ENCODE measurements at regions not wholly inside any gene's neighbourhood (a gene's known extent, or its start where the extent isn't known, plus 50 kb on each side); places are given as distances from the start of the nearest gene placed in this dataset.
"Not testable (repeated sequence)": the region's sequence is repeated elsewhere in the genome, so short reads cannot be mapped to it uniquely, and the experiment has no call there.

GRCh38 chr12:47307680-47308399, 228.1 kb upstream of the AMIGO2 start:
- POLR2A ChIA-PET: interaction anchor here (0.9 to 2.3 kb wide), 9 partner anchors 47 to 237 kb away, joined by 3 to 44 read pairs (median 4); no protein-coding TSS in a partner anchor
- H3K36me3 Mint-ChIP-seq: peaks cover 39% of the 10 kb centered on the region
- intact Hi-C loops (cut with micrococcal nuclease): loop anchor here (1.0 to 2.0 kb wide), 7 partner anchors 32 to 273 kb away; partner anchors contain the start of genes AMIGO2 and PCED1B
- no peaks in the 10 kb centered on the region for H3K27me3 Mint-ChIP-seq
- CTCF ChIA-PET: interaction anchor here (0.7 to 2.4 kb wide), 15 partner anchors 10 to 275 kb away, joined by 3 to 30 read pairs (median 4); partner anchors contain the start of genes AMIGO2 and PCED1B
- peaks cover 42% of the 10 kb centered on the region for H3K9me3 Mint-ChIP-seq
- peak overlapping the region; percentile 82 for H3K4me3 Mint-ChIP-seq
- H3K27ac Mint-ChIP-seq: peak overlapping the region; percentile 90
- H3K4me1 Mint-ChIP-seq (ENCODE audit: low read depth): peaks cover 75% of the 10 kb centered on the region
- peak; percentile 68 for DNase-seq

- peaks cover 40% of the 10 kb centered on the region for H3K36me3 Mint-ChIP-seq
- H3K4me3 Mint-ChIP-seq: peak overlapping the region; percentile 82
- intact Hi-C loops (cut with micrococcal nuclease): loop anchor here (1.0 to 2.0 kb wide), 5 partner anchors 31 to 228 kb away; partner anchors contain the start of genes AMIGO2 and PCED1B
- ChIA-PET CTCF (interaction anchor here (0.6 to 2.4 kb wide), 19 partner anchors 11 to 275 kb away, joined by 3 to 30 read pairs (median 4); partner anchors contain the start of genes AMIGO2 and PCED1B), POLR2A (interaction anchor here (0.6 to 2.3 kb wide), 21 partner anchors 9 to 237 kb away, joined by 3 to 44 read pairs (median 4); partner anchors contain the start of gene AMIGO2)
- not testable (repeated sequence) for H3K27me3 Mint-ChIP-seq
- DNase-seq: peak; percentile 87
- peak overlapping the region; percentile 90 for H3K27ac Mint-ChIP-seq
- H3K9me3 Mint-ChIP-seq: peaks cover 42% of the 10 kb centered on the region
- peaks cover 83% of the 10 kb centered on the region for H3K4me1 Mint-ChIP-seq (ENCODE audit: low read depth)
These were observed 227.3 kb upstream of the AMIGO2 start for GRCh38 chr12:47306773-47307679.

- Mint-ChIP-seq H3K9me3 (peaks cover 38% of the 10 kb centered on the region), H3K4me3 (peak overlapping the region; percentile 82), H3K27ac (peak overlapping the region; percentile 90), H3K4me1 (ENCODE audit: low read depth) (peaks cover 84% of the 10 kb centered on the region), H3K36me3 (peaks cover 47% of the 10 kb centered on the region), H3K27me3 (no peaks in the 10 kb centered on the region)
- intact Hi-C loops (cut with micrococcal nuclease): loop anchor here (2.0 kb wide), 2 partner anchors 77 to 91 kb away; no protein-coding TSS in a partner anchor
- no peak for DNase-seq
- ChIA-PET POLR2A (interaction anchor here (0.6 to 2.3 kb wide), 19 partner anchors 8 to 236 kb away, joined by 3 to 44 read pairs (median 4); partner anchors contain the start of gene AMIGO2), CTCF (interaction anchor here (0.6 to 2.4 kb wide), 13 partner anchors 11 to 274 kb away, joined by 3 to 30 read pairs (median 4); partner anchors contain the start of genes AMIGO2 and PCED1B)
These were observed 226.4 kb upstream of the AMIGO2 start for GRCh38 chr12:47306130-47306529.

GRCh38 chr12:47305464-47305863, 225.7 kb upstream of the AMIGO2 start:
- Mint-ChIP-seq H3K27ac (peak overlapping the region; percentile 21), H3K36me3 (peaks cover 47% of the 10 kb centered on the region), H3K9me3 (peaks cover 38% of the 10 kb centered on the region), H3K4me3 (no peak overlapping the region), H3K27me3 (no peaks in the 10 kb centered on the region), H3K4me1 (ENCODE audit: low read depth) (peaks cover 81% of the 10 kb centered on the region)
- CTCF ChIA-PET: interaction anchor here (0.6 kb wide), 1 partner anchor 14 kb away, joined by 3 read pairs; no protein-coding TSS in a partner anchor
- DNase-seq: no peak
- intact Hi-C loops (cut with micrococcal nuclease): no loop called here
- POLR2A ChIA-PET: interaction anchor here (1.9 kb wide), 1 partner anchor 86 kb away, joined by 12 read pairs; no protein-coding TSS in a partner anchor

- H3K27me3 Mint-ChIP-seq: no peaks in the 10 kb centered on the region
- H3K36me3 Mint-ChIP-seq: peaks cover 42% of the 10 kb centered on the region
- DNase-seq: no peak
- H3K27ac Mint-ChIP-seq: peak overlapping the region; percentile 91
- H3K4me1 Mint-ChIP-seq (ENCODE audit: low read depth): peaks cover 78% of the 10 kb centered on the region
- ChIA-PET CTCF (interaction anchor here (1.1 to 1.2 kb wide), 2 partner anchors 64 to 94 kb away, joined by 4 read pairs; no protein-coding TSS in a partner anchor), POLR2A (no interaction called here)
- peaks cover 26% of the 10 kb centered on the region for H3K9me3 Mint-ChIP-seq
- peak overlapping the region; percentile 7 for H3K4me3 Mint-ChIP-seq
- intact Hi-C loops (cut with micrococcal nuclease): no loop called here
These were observed 224.3 kb upstream of the AMIGO2 start for GRCh38 chr12:47303995-47304560.

- Mint-ChIP-seq H3K9me3 (peaks cover 20% of the 10 kb centered on the region), H3K4me3 (no peak overlapping the region), H3K36me3 (peaks cover 40% of the 10 kb centered on the region), H3K27ac (peak overlapping the region; percentile 91), H3K27me3 (no peaks in the 10 kb centered on the region), H3K4me1 (ENCODE audit: low read depth) (peaks cover 78% of the 10 kb centered on the region)
- intact Hi-C loops (cut with micrococcal nuclease): no loop called here
- DNase-seq: no peak
- ChIA-PET POLR2A (interaction anchor here (1.1 to 1.6 kb wide), 3 partner anchors 53 to 89 kb away, joined by 4 to 6 read pairs (median 5); no protein-coding TSS in a partner anchor), CTCF (interaction anchor here (0.6 to 2.7 kb wide), 5 partner anchors 62 to 1514 kb away, joined by 3 to 15 read pairs (median 4); no protein-coding TSS in a partner anchor)
These were observed 223.4 kb upstream of the AMIGO2 start for GRCh38 chr12:47303207-47303606.

GRCh38 chr12:47302111-47302671, 222.4 kb upstream of the AMIGO2 start:
- Mint-ChIP-seq H3K4me1 (ENCODE audit: low read depth) (peaks cover 75% of the 10 kb centered on the region), H3K27ac (peak overlapping the region; percentile 91), H3K9me3 (peaks cover 15% of the 10 kb centered on the region), H3K27me3 (no peaks in the 10 kb centered on the region), H3K36me3 (peaks cover 34% of the 10 kb centered on the region), H3K4me3 (peak overlapping the region; percentile 56)
- intact Hi-C loops (cut with micrococcal nuclease): loop anchor here (1.0 kb wide), 1 partner anchor 31 kb away; no protein-coding TSS in a partner anchor
- CTCF ChIA-PET: interaction anchor here (0.6 to 2.7 kb wide), 6 partner anchors 61 to 1513 kb away, joined by 3 to 15 read pairs (median 3); no protein-coding TSS in a partner anchor
- peak; percentile 29 for DNase-seq
- POLR2A ChIA-PET: interaction anchor here (0.9 to 1.9 kb wide), 10 partner anchors 26 to 95 kb away, joined by 3 to 7 read pairs (median 4); no protein-coding TSS in a partner anchor

- ChIA-PET CTCF (no interaction called here), POLR2A (no interaction called here)
- intact Hi-C loops (cut with micrococcal nuclease): no loop called here
- no peak overlapping the region for H3K4me3 Mint-ChIP-seq
- peaks cover 16% of the 10 kb centered on the region for H3K36me3 Mint-ChIP-seq
- H3K27ac Mint-ChIP-seq: peak overlapping the region; percentile 76
- H3K4me1 Mint-ChIP-seq (ENCODE audit: low read depth): peaks cover 65% of the 10 kb centered on the region
- H3K9me3 Mint-ChIP-seq: peaks cover 4% of the 10 kb centered on the region
- H3K27me3 Mint-ChIP-seq: no peaks in the 10 kb centered on the region
- DNase-seq: no peak
These were observed 219.8 kb upstream of the AMIGO2 start for GRCh38 chr12:47299586-47299985.

- intact Hi-C loops (cut with micrococcal nuclease): no loop called here
- no peaks in the 10 kb centered on the region for H3K27me3 Mint-ChIP-seq
- peaks cover 4% of the 10 kb centered on the region for H3K9me3 Mint-ChIP-seq
- H3K36me3 Mint-ChIP-seq: peaks cover 13% of the 10 kb centered on the region
- H3K27ac Mint-ChIP-seq: peak overlapping the region; percentile 76
- no peak for DNase-seq
- no peak overlapping the region for H3K4me3 Mint-ChIP-seq
- ChIA-PET CTCF (interaction anchor here (1.1 to 1.5 kb wide), 2 partner anchors 10 to 100 kb away, joined by 3 read pairs; no protein-coding TSS in a partner anchor), POLR2A (interaction anchor here (1.4 kb wide), 1 partner anchor 9 kb away, joined by 4 read pairs; no protein-coding TSS in a partner anchor)
- peaks cover 51% of the 10 kb centered on the region for H3K4me1 Mint-ChIP-seq (ENCODE audit: low read depth)
These were observed 218.2 kb upstream of the AMIGO2 start for GRCh38 chr12:47297993-47298392.

GRCh38 chr12:47296828-47297227, 217.1 kb upstream of the AMIGO2 start:
- Mint-ChIP-seq H3K4me1 (ENCODE audit: low read depth) (peaks cover 39% of the 10 kb centered on the region), H3K4me3 (no peak overlapping the region), H3K27ac (no peak overlapping the region), H3K36me3 (peaks cover 10% of the 10 kb centered on the region), H3K9me3 (peaks cover 4% of the 10 kb centered on the region), H3K27me3 (no peaks in the 10 kb centered on the region)
- CTCF ChIA-PET: interaction anchor here (1.1 to 1.5 kb wide), 2 partner anchors 11 to 101 kb away, joined by 3 read pairs; no protein-coding TSS in a partner anchor
- POLR2A ChIA-PET: no interaction called here
- intact Hi-C loops (cut with micrococcal nuclease): no loop called here
- no peak for DNase-seq

Data from activated CD4-positive, alpha-beta memory T cell treated with anti-CD3 and anti-CD28 coated beads for 36 hours (primary cell).